VCaP (cell line): ENCODE measurements at regions not wholly inside any gene's neighbourhood (a gene's known extent, or its start where the extent isn't known, plus 50 kb on each side); places are given as distances from the start of the nearest gene placed in this dataset.

Experiments used
- H3K27ac ChIP-seq: fragments of 450-650 bp; 2 replicates; pipeline ENCODE4 v1.5.1; 2017
- CTCF ChIP-seq: fragments of 450-650 bp; conservative IDR thresholded peaks from 2 replicates; pipeline ENCODE4 v1.5.1; 2017; ENCODE audit warnings: mild to moderate bottlenecking, moderate library complexity

DNA sequence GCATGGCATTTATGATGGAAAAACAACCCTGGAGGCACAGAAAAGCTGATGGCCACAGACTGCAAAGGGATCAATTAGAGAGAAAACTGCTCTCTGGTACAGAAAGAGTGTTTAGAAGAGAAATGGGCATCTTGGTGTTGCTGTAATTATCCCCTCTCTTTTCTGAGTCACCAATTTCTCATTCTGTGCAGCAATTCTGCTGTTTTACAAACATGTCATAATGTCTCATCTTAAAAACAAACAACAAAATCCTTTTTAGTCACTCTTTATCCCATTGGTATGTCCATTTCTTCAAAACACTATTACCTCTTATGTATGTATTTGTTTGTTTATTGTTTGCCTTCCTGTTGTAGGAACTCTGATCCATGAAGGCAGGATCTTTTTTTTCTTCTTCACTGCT, 73.9 kb upstream of the HK2 start:
- no peak overlapping the region for H3K27ac ChIP-seq
- no peak for TF ChIP-seq CTCF

GRCh38 chr2:74760875-74761630, 72.9 kb upstream of the HK2 start:
- no peak overlapping the region for H3K27ac ChIP-seq
- TF ChIP-seq CTCF, result no peak

GRCh38 chr2:74762789-74763188, 71.1 kb upstream of the HK2 start:
- H3K27ac ChIP-seq, result no peak overlapping the region
- TF ChIP-seq CTCF, result no peak

DNA sequence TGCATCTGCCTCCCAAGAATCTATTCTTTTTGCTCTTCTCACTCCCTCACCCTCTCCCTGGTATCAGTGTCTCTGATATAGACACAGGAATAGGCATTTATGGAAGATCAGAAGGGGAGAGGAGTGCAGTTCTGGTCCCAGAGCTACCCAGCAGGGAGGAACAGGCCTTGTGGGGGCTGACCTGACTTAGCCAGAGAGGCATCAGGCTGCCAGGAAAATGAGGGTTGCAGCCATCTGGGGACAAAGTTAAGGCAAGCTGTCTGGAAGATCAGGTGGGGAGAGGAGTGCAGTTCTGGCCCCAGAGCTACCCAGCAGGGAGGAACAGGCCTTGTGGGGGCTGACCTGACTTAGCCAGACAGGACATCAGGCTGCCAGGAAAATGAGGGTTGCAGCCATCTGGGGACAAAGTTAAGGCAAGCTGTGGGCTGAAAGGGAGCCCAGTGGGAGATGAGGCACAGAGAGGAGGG, 69.9 kb upstream of the HK2 start:
- H3K27ac ChIP-seq, result no peak overlapping the region; the same call in 1 of the 2 replicates
- no peak for TF ChIP-seq CTCF

GRCh38 chr2:74764429-74765272, 69.3 kb upstream of the HK2 start:
- TF ChIP-seq CTCF, result no peak
- H3K27ac ChIP-seq, result no peak overlapping the region; the same call in 1 of the 2 replicates

DNA sequence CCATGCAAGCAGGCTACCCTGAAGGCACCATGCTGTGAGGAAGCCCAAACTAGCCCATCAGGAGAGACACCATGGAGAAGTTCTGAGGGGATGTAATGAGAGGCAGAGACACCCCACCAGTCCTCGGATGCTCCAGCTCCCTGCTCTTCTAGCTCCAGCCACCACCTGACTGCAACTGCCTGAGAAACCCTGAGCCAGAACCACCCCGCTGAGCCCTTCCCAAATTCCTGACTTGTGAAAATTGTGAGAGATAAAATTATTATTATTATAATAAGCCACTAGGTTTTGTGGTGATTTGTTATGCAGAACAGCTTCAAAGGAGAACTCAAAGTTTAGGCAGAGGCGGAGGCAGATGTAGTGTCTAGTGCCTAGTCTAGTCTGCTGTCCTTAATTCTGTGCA, 67.1 kb upstream of the HK2 start:
- H3K27ac ChIP-seq, result no peak overlapping the region
- no peak for TF ChIP-seq CTCF

- TF ChIP-seq CTCF, result no peak
- no peak overlapping the region for H3K27ac ChIP-seq
These were observed 66.3 kb upstream of the HK2 start for GRCh38 chr2:74767618-74768017.
